A673 (cell line): ENCODE measurements at regions not wholly inside any gene's neighbourhood (a gene's known extent, or its start where the extent isn't known, plus 50 kb on each side); places are given as distances from the start of the nearest gene placed in this dataset.

ENCODE experiments used
- CTCF ChIP-seq: fragments of 300-800, 200-600 bp; sonication (generic); conservative IDR thresholded peaks from 2 replicates; pipeline ENCODE4 v1.5.1; 2017; ENCODE audit warnings: low read depth, mild to moderate bottlenecking, antibody characterized with exemption, low read length, moderate library complexity, mixed read lengths
- EZH2 ChIP-seq: fragments of 200-600 bp; sonication (generic); IDR thresholded peaks from 2 replicates; pipeline ENCODE4 v1.6.1; 2017; ENCODE audit warnings: borderline replicate concordance, low read depth, mild to moderate bottlenecking, mixed read lengths, antibody characterized with exemption, low read length; ENCODE audit not compliant: poor library complexity, severe bottlenecking

DNA sequence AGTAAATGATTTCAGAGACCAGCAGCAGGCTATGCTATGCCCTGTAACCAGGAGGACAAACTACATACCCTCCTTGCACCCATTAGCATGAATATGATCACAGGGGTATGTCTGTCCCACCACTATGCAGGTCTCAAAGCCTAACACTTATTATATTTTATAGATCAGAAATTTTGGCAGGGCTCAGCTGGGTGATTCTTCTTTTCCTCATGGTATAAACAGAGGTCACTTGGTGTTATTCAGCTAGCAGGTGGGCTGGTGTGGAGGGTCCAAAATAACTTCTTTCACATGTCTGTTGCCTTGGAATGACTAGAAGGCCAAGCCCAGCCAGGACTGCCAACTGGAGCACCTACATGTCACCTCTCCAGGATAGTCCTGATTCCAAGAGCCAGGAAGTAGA lies 252.9 kb downstream of the ARHGAP12 start:
- no peak for TF ChIP-seq CTCF
- TF ChIP-seq EZH2, result no peak
